ENCODE measurements at regions not wholly inside any gene's neighbourhood (a gene's known extent, or its start where the extent isn't known, plus 50 kb on each side); places are given as distances from the start of the nearest gene placed in this dataset.
"Not testable (repeated sequence)": the region's sequence is repeated elsewhere in the genome, so short reads cannot be mapped to it uniquely, and the experiment has no call there.

GRCh38 chr13:66237411-66238062 is 992.6 kb downstream of the PCDH9 start:
- DNase-seq: no peak

GRCh38 chr13:66234159-66234558 is 996.0 kb downstream of the PCDH9 start:
- DNase-seq: no peak

- DNase-seq: not testable (repeated sequence)
Observed at GRCh38 chr13:66231958-66232357, 998.2 kb downstream of the PCDH9 start.

- peak; percentile 75 for DNase-seq
Observed at GRCh38 chr13:66225072-66225471, 1005.1 kb downstream of the PCDH9 start.

- peak; percentile 66 for DNase-seq
Observed at GRCh38 chr13:66224663-66225062, 1005.5 kb downstream of the PCDH9 start.

GRCh38 chr13:66222926-66223325 is 1007.2 kb downstream of the PCDH9 start:
- DNase-seq: no peak

GRCh38 chr13:66222127-66222526 is 1008.0 kb downstream of the PCDH9 start:
- no peak for DNase-seq

GRCh38 chr13:66219506-66219905 is 1010.6 kb downstream of the PCDH9 start:
- no peak for DNase-seq

GRCh38 chr13:66218583-66218982 is 1011.6 kb downstream of the PCDH9 start:
- DNase-seq: no peak

- DNase-seq: no peak
Observed at GRCh38 chr13:66216728-66217127, 1013.4 kb downstream of the PCDH9 start.

- DNase-seq: no peak
Observed at GRCh38 chr13:66214467-66214866, 1015.7 kb downstream of the PCDH9 start.

GRCh38 chr13:66212511-66212910 is 1017.6 kb downstream of the PCDH9 start:
- no peak for DNase-seq

- peak; percentile 57 for DNase-seq
Observed at GRCh38 chr13:66210677-66211076, 1019.5 kb downstream of the PCDH9 start.

GRCh38 chr13:66208589-66208988 is 1021.5 kb downstream of the PCDH9 start:
- no peak for DNase-seq

GRCh38 chr13:66207610-66208009 is 1022.5 kb downstream of the PCDH9 start:
- no peak for DNase-seq

GRCh38 chr13:66205807-66206206 is 1024.3 kb downstream of the PCDH9 start:
- no peak for DNase-seq

GRCh38 chr13:66200555-66200954 is 1029.6 kb downstream of the PCDH9 start:
- no peak for DNase-seq

- DNase-seq: no peak
Observed at GRCh38 chr13:66195238-66195637, 1034.9 kb downstream of the PCDH9 start.

- no peak for DNase-seq
Observed at GRCh38 chr13:66189986-66190385, 1040.2 kb downstream of the PCDH9 start.

GRCh38 chr13:66180836-66181235 is 1049.3 kb downstream of the PCDH9 start:
- no peak for DNase-seq

GRCh38 chr13:66171920-66172319 is 1058.2 kb downstream of the PCDH9 start:
- DNase-seq: no peak

GRCh38 chr13:66162470-66162869 is 1067.7 kb downstream of the PCDH9 start:
- DNase-seq: no peak

GRCh38 chr13:66159511-66159910 is 1070.6 kb downstream of the PCDH9 start:
- no peak for DNase-seq

- no peak for DNase-seq
Observed at GRCh38 chr13:66154976-66155375, 1075.2 kb downstream of the PCDH9 start.

GRCh38 chr13:66154354-66154753 is 1075.8 kb downstream of the PCDH9 start:
- DNase-seq: no peak
